Dendritic cell treated with granulocyte-macrophage colony-stimulating factor and Interleukin-4, amounts not matched to agents 40 ng/mL and 50 ng/mL, for 4 days (primary cell): ENCODE measurements at regions not wholly inside any gene's neighbourhood (a gene's known extent, or its start where the extent isn't known, plus 50 kb on each side); places are given as distances from the start of the nearest gene placed in this dataset.

Source experiments
- H3K27ac Mint-ChIP-seq: one replicate; pipeline ENCODE4 v1.8.0; 2022; ENCODE audit warnings: mild to moderate bottlenecking, mixed read lengths
- H3K27me3 Mint-ChIP-seq: one replicate; pipeline ENCODE4 v1.8.0; 2022; ENCODE audit warnings: mild to moderate bottlenecking, mixed read lengths
- H3K36me3 Mint-ChIP-seq: one replicate; pipeline ENCODE4 v1.8.0; 2022; ENCODE audit warnings: low read depth, mixed read lengths
- H3K4me1 Mint-ChIP-seq: one replicate; pipeline ENCODE4 v1.8.0; 2022; ENCODE audit warnings: low read depth, mixed read lengths
- H3K4me3 Mint-ChIP-seq: one replicate; pipeline ENCODE4 v1.8.0; 2022; ENCODE audit warnings: mild to moderate bottlenecking, moderate library complexity, mixed read lengths
- H3K9me3 Mint-ChIP-seq: one replicate; pipeline ENCODE4 v1.8.0; 2022; ENCODE audit warnings: mixed read lengths
- intact Hi-C: fragments of 100-400 bp; cut with micrococcal nuclease; formaldehyde crosslinking; loops from one replicate; pipeline ENCODE4 v1.15.0; 2022

- peaks cover 14% of the 10 kb centered on the region for H3K36me3 Mint-ChIP-seq
- peak overlapping the region; percentile 89 for H3K4me3 Mint-ChIP-seq
- H3K27me3 Mint-ChIP-seq = peaks cover 9% of the 10 kb centered on the region
- peak overlapping the region; percentile 88 for H3K27ac Mint-ChIP-seq
- peaks cover 18% of the 10 kb centered on the region for H3K4me1 Mint-ChIP-seq
- intact Hi-C loops = loop anchor here (5.0 kb wide), 2 partner anchors 49 to 191 kb away; no protein-coding TSS in a partner anchor
- H3K9me3 Mint-ChIP-seq = no peaks in the 10 kb centered on the region
Measured at GRCh38 chr2:144333143-144333555, 186.8 kb downstream of the ZEB2 start.

GRCh38 chr2:144332356-144333142, 187.4 kb downstream of the ZEB2 start:
- H3K9me3 Mint-ChIP-seq = no peaks in the 10 kb centered on the region

GRCh38 chr2:144331674-144332355, 188.1 kb downstream of the ZEB2 start:
- intact Hi-C loops = loop anchor here (5.0 kb wide), 2 partner anchors 50 to 190 kb away; no protein-coding TSS in a partner anchor
- H3K27me3 Mint-ChIP-seq = peaks cover 9% of the 10 kb centered on the region
- H3K27ac Mint-ChIP-seq = peak overlapping the region; percentile 88
- no peaks in the 10 kb centered on the region for H3K9me3 Mint-ChIP-seq
- H3K36me3 Mint-ChIP-seq = peaks cover 22% of the 10 kb centered on the region
- H3K4me3 Mint-ChIP-seq = peak overlapping the region; percentile 89
- peaks cover 25% of the 10 kb centered on the region for H3K4me1 Mint-ChIP-seq

More at GRCh38 chr2:144332356-144333142, 187.4 kb downstream of the ZEB2 start:
- Mint-ChIP-seq H3K27ac (peak overlapping the region; percentile 88), H3K4me1 (peaks cover 19% of the 10 kb centered on the region), H3K4me3 (peak overlapping the region; percentile 89), H3K27me3 (peaks cover 9% of the 10 kb centered on the region), H3K36me3 (peaks cover 15% of the 10 kb centered on the region)
- intact Hi-C loops = loop anchor here (5.0 kb wide), 2 partner anchors 50 to 190 kb away; no protein-coding TSS in a partner anchor

- intact Hi-C loops = loop anchor here (5.0 kb wide), 2 partner anchors 51 to 189 kb away; no protein-coding TSS in a partner anchor
- peak overlapping the region; percentile 88 for H3K27ac Mint-ChIP-seq
- peaks cover 25% of the 10 kb centered on the region for H3K4me1 Mint-ChIP-seq
- H3K4me3 Mint-ChIP-seq = peak overlapping the region; percentile 89
- H3K27me3 Mint-ChIP-seq = peaks cover 9% of the 10 kb centered on the region
- H3K36me3 Mint-ChIP-seq = peaks cover 22% of the 10 kb centered on the region
- H3K9me3 Mint-ChIP-seq = no peaks in the 10 kb centered on the region
Measured at GRCh38 chr2:144330951-144331673, 188.8 kb downstream of the ZEB2 start.

- Mint-ChIP-seq H3K36me3 (peaks cover 22% of the 10 kb centered on the region), H3K4me1 (peaks cover 34% of the 10 kb centered on the region), H3K4me3 (no peak overlapping the region), H3K27me3 (peaks cover 9% of the 10 kb centered on the region), H3K9me3 (no peaks in the 10 kb centered on the region), H3K27ac (no peak overlapping the region)
- intact Hi-C loops = no loop called here
Measured at GRCh38 chr2:144329472-144329871, 190.4 kb downstream of the ZEB2 start.

GRCh38 chr2:144328938-144329337, 191.0 kb downstream of the ZEB2 start:
- Mint-ChIP-seq H3K4me1 (peaks cover 34% of the 10 kb centered on the region), H3K27me3 (peaks cover 9% of the 10 kb centered on the region)
- intact Hi-C loops = no loop called here

GRCh38 chr2:144326825-144327224, 193.1 kb downstream of the ZEB2 start:
- Mint-ChIP-seq H3K4me3 (no peak overlapping the region), H3K27me3 (no peaks in the 10 kb centered on the region), H3K36me3 (peaks cover 13% of the 10 kb centered on the region), H3K27ac (no peak overlapping the region), H3K9me3 (no peaks in the 10 kb centered on the region), H3K4me1 (peaks cover 26% of the 10 kb centered on the region)
- intact Hi-C loops = no loop called here

More at GRCh38 chr2:144328938-144329337, 191.0 kb downstream of the ZEB2 start:
- Mint-ChIP-seq H3K9me3 (no peaks in the 10 kb centered on the region), H3K36me3 (peaks cover 22% of the 10 kb centered on the region), H3K4me3 (no peak overlapping the region), H3K27ac (no peak overlapping the region)

- Mint-ChIP-seq H3K9me3 (no peaks in the 10 kb centered on the region), H3K27ac (no peak overlapping the region), H3K4me3 (no peak overlapping the region), H3K4me1 (peaks cover 26% of the 10 kb centered on the region), H3K27me3 (no peaks in the 10 kb centered on the region), H3K36me3 (peaks cover 8% of the 10 kb centered on the region)
- intact Hi-C loops = no loop called here
Measured at GRCh38 chr2:144325086-144325485, 194.8 kb downstream of the ZEB2 start.

GRCh38 chr2:144324446-144325045, 195.4 kb downstream of the ZEB2 start:
- intact Hi-C loops = no loop called here
- no peaks in the 10 kb centered on the region for H3K9me3 Mint-ChIP-seq
- no peak overlapping the region for H3K27ac Mint-ChIP-seq
- H3K27me3 Mint-ChIP-seq = no peaks in the 10 kb centered on the region
- peaks cover 8% of the 10 kb centered on the region for H3K36me3 Mint-ChIP-seq
- no peak overlapping the region for H3K4me3 Mint-ChIP-seq
- H3K4me1 Mint-ChIP-seq = peaks cover 26% of the 10 kb centered on the region

- Mint-ChIP-seq H3K36me3 (peaks cover 8% of the 10 kb centered on the region), H3K9me3 (no peaks in the 10 kb centered on the region), H3K27me3 (no peaks in the 10 kb centered on the region), H3K27ac (no peak overlapping the region), H3K4me1 (peaks cover 26% of the 10 kb centered on the region), H3K4me3 (no peak overlapping the region)
- intact Hi-C loops = no loop called here
Measured at GRCh38 chr2:144323946-144324345, 196.0 kb downstream of the ZEB2 start.

- H3K9me3 Mint-ChIP-seq = peaks cover 1% of the 10 kb centered on the region
- intact Hi-C loops = no loop called here
- H3K4me3 Mint-ChIP-seq = no peak overlapping the region
Measured at GRCh38 chr2:144322379-144322778, 197.5 kb downstream of the ZEB2 start.

GRCh38 chr2:144320491-144320890, 199.4 kb downstream of the ZEB2 start:
- H3K4me1 Mint-ChIP-seq = peaks cover 23% of the 10 kb centered on the region
- H3K36me3 Mint-ChIP-seq = peaks cover 15% of the 10 kb centered on the region
- H3K9me3 Mint-ChIP-seq = peaks cover 8% of the 10 kb centered on the region
- intact Hi-C loops = no loop called here
- no peak overlapping the region for H3K27ac Mint-ChIP-seq
- no peak overlapping the region for H3K4me3 Mint-ChIP-seq
- no peaks in the 10 kb centered on the region for H3K27me3 Mint-ChIP-seq

More at GRCh38 chr2:144322379-144322778, 197.5 kb downstream of the ZEB2 start:
- H3K4me1 Mint-ChIP-seq = peaks cover 24% of the 10 kb centered on the region
- H3K27me3 Mint-ChIP-seq = no peaks in the 10 kb centered on the region
- H3K36me3 Mint-ChIP-seq = peaks cover 7% of the 10 kb centered on the region
- H3K27ac Mint-ChIP-seq = no peak overlapping the region

- Mint-ChIP-seq H3K36me3 (peaks cover 29% of the 10 kb centered on the region), H3K27me3 (no peaks in the 10 kb centered on the region), H3K4me3 (no peak overlapping the region), H3K27ac (no peak overlapping the region), H3K9me3 (peaks cover 27% of the 10 kb centered on the region), H3K4me1 (peaks cover 17% of the 10 kb centered on the region)
- intact Hi-C loops = no loop called here
Measured at GRCh38 chr2:144317071-144317738, 202.7 kb downstream of the ZEB2 start.
